Glutamatergic neuron (in vitro differentiated cells): ENCODE measurements at regions not wholly inside any gene's neighbourhood (a gene's known extent, or its start where the extent isn't known, plus 50 kb on each side); places are given as distances from the start of the nearest gene placed in this dataset.

Experiments
- DNase-seq: peaks from one replicate; pipeline ENCODE4 v3.0.0; 2022
- H3K27ac Mint-ChIP-seq: one replicate; pipeline ENCODE4 v1.8.0; 2020; ENCODE audit warnings: mild to moderate bottlenecking, mixed read lengths, inconsistent platforms; ENCODE audit not compliant: unreplicated experiment
- H3K27me3 Mint-ChIP-seq: one replicate; pipeline ENCODE4 v1.8.0; 2020; ENCODE audit warnings: mild to moderate bottlenecking, moderate library complexity, mixed read lengths, inconsistent platforms; ENCODE audit not compliant: unreplicated experiment
- H3K36me3 Mint-ChIP-seq: one replicate; pipeline ENCODE4 v1.8.0; 2020; ENCODE audit warnings: mild to moderate bottlenecking, mixed read lengths, inconsistent platforms; ENCODE audit not compliant: unreplicated experiment
- H3K4me1 Mint-ChIP-seq: one replicate; pipeline ENCODE4 v1.8.0; 2020; ENCODE audit warnings: mild to moderate bottlenecking, low read depth, mixed read lengths, inconsistent platforms; ENCODE audit not compliant: unreplicated experiment
- H3K4me3 Mint-ChIP-seq: one replicate; pipeline ENCODE4 v1.8.0; 2020; ENCODE audit warnings: mild to moderate bottlenecking, mixed read lengths, inconsistent platforms; ENCODE audit not compliant: unreplicated experiment
- H3K9me3 Mint-ChIP-seq: one replicate; pipeline ENCODE4 v1.8.0; 2020; ENCODE audit warnings: mild to moderate bottlenecking, moderate library complexity, mixed read lengths, inconsistent platforms; ENCODE audit not compliant: unreplicated experiment
- CTCF ChIP-seq: fragments of 200-600 bp; sonication (generic); IDR thresholded peaks from one replicate; pipeline ENCODE4 v1.5.0; 2021; ENCODE audit not compliant: partially characterized antibody, unreplicated experiment

- H3K9me3 Mint-ChIP-seq: peaks cover 18% of the 10 kb centered on the region
These were observed 118.1 kb upstream of the SOX1 start for GRCh38 chr13:111948811-111949210.

GRCh38 chr13:111949311-111949710, 117.6 kb upstream of the SOX1 start:
- Mint-ChIP-seq H3K9me3 (peaks cover 16% of the 10 kb centered on the region), H3K27ac (no peak overlapping the region), H3K36me3 (peaks cover 18% of the 10 kb centered on the region), H3K27me3 (peaks cover 16% of the 10 kb centered on the region), H3K4me1 (peaks cover 22% of the 10 kb centered on the region), H3K4me3 (no peak overlapping the region)
- no peak for DNase-seq
- no peak for TF ChIP-seq CTCF

More at GRCh38 chr13:111948811-111949210, 118.1 kb upstream of the SOX1 start:
- H3K27ac Mint-ChIP-seq: no peak overlapping the region
- no peak for TF ChIP-seq CTCF
- H3K4me3 Mint-ChIP-seq: no peak overlapping the region
- H3K27me3 Mint-ChIP-seq: peaks cover 16% of the 10 kb centered on the region
- DNase-seq: no peak
- peaks cover 23% of the 10 kb centered on the region for H3K4me1 Mint-ChIP-seq
- H3K36me3 Mint-ChIP-seq: peaks cover 18% of the 10 kb centered on the region

- no peak for TF ChIP-seq CTCF
- Mint-ChIP-seq H3K27me3 (peaks cover 19% of the 10 kb centered on the region), H3K27ac (no peak overlapping the region), H3K4me3 (no peak overlapping the region), H3K9me3 (peaks cover 16% of the 10 kb centered on the region), H3K36me3 (peaks cover 18% of the 10 kb centered on the region), H3K4me1 (peaks cover 24% of the 10 kb centered on the region)
- no peak for DNase-seq
These were observed 116.3 kb upstream of the SOX1 start for GRCh38 chr13:111950697-111951096.

- Mint-ChIP-seq H3K36me3 (peaks cover 18% of the 10 kb centered on the region), H3K9me3 (peaks cover 16% of the 10 kb centered on the region), H3K4me3 (peak overlapping the region; percentile 30), H3K4me1 (peaks cover 19% of the 10 kb centered on the region), H3K27ac (peak overlapping the region; percentile 53), H3K27me3 (peaks cover 21% of the 10 kb centered on the region)
- no peak for TF ChIP-seq CTCF
- peak; percentile 45 for DNase-seq
These were observed 114.9 kb upstream of the SOX1 start for GRCh38 chr13:111952032-111952431.

- TF ChIP-seq CTCF: no peak
- H3K27me3 Mint-ChIP-seq: peaks cover 20% of the 10 kb centered on the region
- H3K4me1 Mint-ChIP-seq: peaks cover 15% of the 10 kb centered on the region
- peak overlapping the region; percentile 30 for H3K4me3 Mint-ChIP-seq
- H3K36me3 Mint-ChIP-seq: peaks cover 18% of the 10 kb centered on the region
- peaks cover 16% of the 10 kb centered on the region for H3K9me3 Mint-ChIP-seq
- peak; percentile 10 for DNase-seq
- H3K27ac Mint-ChIP-seq: no peak overlapping the region
These were observed 114.1 kb upstream of the SOX1 start for GRCh38 chr13:111952814-111953213.
